ENCODE measurements at regions not wholly inside any gene's neighbourhood (a gene's known extent, or its start where the extent isn't known, plus 50 kb on each side); places are given as distances from the start of the nearest gene placed in this dataset.
"Not testable (repeated sequence)": the region's sequence is repeated elsewhere in the genome, so short reads cannot be mapped to it uniquely, and the experiment has no call there.

- no peak for DNase-seq (ENCODE audit: low read depth, low spot score)
- no peak overlapping the region for H3K27ac ChIP-seq
Observed at GRCh38 chr5:36388288-36388687, 86.6 kb upstream of the RANBP3L start.

GRCh38 chr5:36389245-36389644, 87.5 kb upstream of the RANBP3L start:
- H3K27ac ChIP-seq, result no peak overlapping the region
- no peak for DNase-seq (ENCODE audit: low read depth, low spot score)

- H3K27ac ChIP-seq, result no peak overlapping the region
- no peak for DNase-seq (ENCODE audit: low read depth, low spot score)
Observed at GRCh38 chr5:36390640-36391039, 88.9 kb upstream of the RANBP3L start.

- no peak for DNase-seq (ENCODE audit: low read depth, low spot score)
- H3K27ac ChIP-seq, result no peak overlapping the region
Observed at GRCh38 chr5:36392186-36392585, 90.5 kb upstream of the RANBP3L start.

GRCh38 chr5:36392818-36393217, 91.1 kb upstream of the RANBP3L start:
- DNase-seq (ENCODE audit: low read depth, low spot score), result no peak
- H3K27ac ChIP-seq, result no peak overlapping the region

DNA sequence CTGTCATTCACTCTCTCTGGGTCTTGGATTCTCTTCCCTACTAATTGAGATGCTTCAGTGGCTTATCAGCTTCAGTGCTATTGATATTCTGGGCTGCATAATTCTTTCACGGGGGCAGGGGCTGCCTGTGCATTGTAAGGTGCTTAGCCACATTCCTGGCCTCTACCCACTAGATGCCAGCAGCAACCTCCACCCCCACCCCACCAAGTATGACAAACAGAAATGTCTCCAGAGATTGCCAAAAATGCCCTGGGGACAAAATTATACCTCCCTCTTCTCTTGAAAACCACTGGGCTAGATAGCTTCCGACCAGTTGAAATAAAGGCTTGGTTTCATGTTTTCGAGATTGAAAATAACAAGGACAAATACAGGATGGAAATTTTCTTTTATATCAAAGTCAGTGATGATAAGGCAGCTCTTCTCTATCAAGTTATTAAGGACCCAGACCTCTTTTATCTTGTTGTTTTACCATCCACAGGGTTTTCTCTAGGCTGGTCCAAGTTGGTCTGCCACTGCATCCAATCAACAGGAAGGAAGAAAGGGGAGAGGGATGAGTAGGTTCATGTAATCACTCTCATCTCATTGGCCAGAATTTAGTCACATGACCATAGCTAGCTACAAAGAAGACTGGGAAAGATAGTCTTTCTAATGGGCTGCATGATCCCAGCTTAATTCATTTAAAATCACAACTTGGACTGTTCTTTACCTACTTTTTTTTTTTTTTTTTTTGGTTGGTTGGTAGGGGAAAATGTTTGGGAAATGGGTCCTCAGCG, 92.1 kb upstream of the RANBP3L start:
- DNase-seq (ENCODE audit: low read depth, low spot score), result no peak
- H3K27ac ChIP-seq, result no peak overlapping the region

DNA sequence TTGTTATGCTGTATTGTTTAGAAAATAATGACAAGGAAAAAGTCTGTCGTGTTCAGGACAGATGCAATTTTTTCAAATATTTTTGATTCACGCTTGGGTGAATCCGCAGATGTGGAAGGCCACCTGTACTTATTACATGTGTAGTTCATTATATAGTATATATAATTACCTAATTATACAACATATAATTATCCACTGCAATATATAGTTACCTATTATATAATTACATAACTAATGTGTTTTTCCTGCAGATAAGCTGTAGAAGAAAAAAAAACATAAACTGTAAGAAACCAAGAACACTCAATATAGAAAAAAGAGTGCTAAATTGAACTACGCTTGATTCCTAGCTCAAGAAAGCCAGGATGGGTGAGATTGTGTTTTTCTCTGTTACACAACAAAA, 93.6 kb upstream of the RANBP3L start:
- DNase-seq (ENCODE audit: low read depth, low spot score), result no peak
- no peak overlapping the region for H3K27ac ChIP-seq

DNA sequence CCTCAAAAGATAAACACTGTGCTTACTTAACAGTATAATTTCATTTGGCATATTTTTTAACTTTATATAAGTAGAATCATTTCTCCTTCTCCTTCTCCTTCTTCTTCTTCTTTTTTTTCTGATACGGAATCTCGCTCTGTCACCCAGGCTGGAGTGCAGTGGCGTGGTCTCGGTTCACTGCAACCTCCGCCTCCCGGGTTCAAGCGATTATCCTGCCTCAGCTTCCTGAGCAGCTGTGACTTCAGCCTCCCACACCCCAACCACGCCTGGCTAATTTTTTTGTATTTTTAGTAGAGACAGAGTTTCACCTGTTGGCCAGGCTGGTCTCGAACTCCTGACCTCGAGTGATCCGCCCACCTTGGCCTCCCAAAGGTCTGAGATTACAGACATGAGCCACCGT, 94.2 kb upstream of the RANBP3L start:
- H3K27ac ChIP-seq; DNase-seq (ENCODE audit: low read depth, low spot score): not testable (repeated sequence)

GRCh38 chr5:36396640-36397039, 94.9 kb upstream of the RANBP3L start:
- DNase-seq (ENCODE audit: low read depth, low spot score), result no peak
- no peak overlapping the region for H3K27ac ChIP-seq

- DNase-seq (ENCODE audit: low read depth, low spot score), result no peak
- no peak overlapping the region for H3K27ac ChIP-seq
Observed at GRCh38 chr5:36397901-36398536, 96.3 kb upstream of the RANBP3L start.

DNA sequence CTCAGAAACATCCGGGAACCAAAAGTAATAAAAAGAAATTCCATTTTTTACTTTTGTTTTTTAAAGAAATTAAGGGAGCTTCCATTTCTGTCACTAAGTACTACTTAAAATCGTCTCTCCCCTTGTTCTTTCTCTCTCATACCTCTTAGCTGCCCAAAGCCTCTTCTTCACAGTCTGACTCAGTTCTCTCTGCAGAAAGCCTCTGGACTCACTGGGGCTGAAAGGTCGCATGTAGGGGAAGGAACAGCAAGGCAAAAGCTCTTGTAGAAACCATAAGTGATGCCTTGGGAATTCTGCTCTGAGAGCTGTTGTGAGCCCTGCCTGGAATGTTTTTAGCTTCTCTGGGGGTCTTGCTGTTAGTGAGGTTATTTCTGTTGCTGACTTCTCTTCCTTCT, 100.8 kb upstream of the RANBP3L start:
- H3K27ac ChIP-seq, result no peak overlapping the region

GRCh38 chr5:36403632-36404311, 102.1 kb upstream of the RANBP3L start:
- no peak overlapping the region for H3K27ac ChIP-seq

More for the DNA sequence above, 100.8 kb upstream of the RANBP3L start:
- no peak for DNase-seq (ENCODE audit: low read depth, low spot score)

DNA sequence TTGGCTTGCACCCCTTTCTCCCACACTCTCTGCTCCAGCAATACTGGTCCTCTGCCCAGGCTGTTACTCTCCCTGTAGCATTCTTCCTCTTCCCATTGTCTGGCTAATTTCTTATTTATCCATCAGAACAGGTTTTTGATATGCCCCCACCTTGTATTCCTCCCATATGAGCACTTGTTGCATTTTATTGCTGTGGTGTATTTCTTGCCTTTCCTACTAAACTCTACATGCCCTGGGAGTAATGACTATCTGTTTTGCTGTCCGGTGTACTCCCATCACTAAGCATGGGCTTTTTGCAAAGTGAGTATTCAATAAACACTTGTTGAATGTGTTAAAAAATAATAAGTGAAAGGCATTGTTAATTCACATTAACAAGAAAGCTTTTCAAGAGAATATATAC, 104.3 kb upstream of the RANBP3L start:
- no peak overlapping the region for H3K27ac ChIP-seq
- no peak for DNase-seq (ENCODE audit: low read depth, low spot score)

More at GRCh38 chr5:36403632-36404311, 102.1 kb upstream of the RANBP3L start:
- no peak for DNase-seq (ENCODE audit: low read depth, low spot score)

GRCh38 chr5:36407396-36407795, 105.7 kb upstream of the RANBP3L start:
- DNase-seq (ENCODE audit: low read depth, low spot score), result no peak
- no peak overlapping the region for H3K27ac ChIP-seq

GRCh38 chr5:36409711-36410110, 108.0 kb upstream of the RANBP3L start:
- not testable (repeated sequence) for DNase-seq (ENCODE audit: low read depth, low spot score); H3K27ac ChIP-seq

- not testable (repeated sequence) for DNase-seq (ENCODE audit: low read depth, low spot score); H3K27ac ChIP-seq
Observed at GRCh38 chr5:36410672-36411071, 109.0 kb upstream of the RANBP3L start.

GRCh38 chr5:36414869-36415282, 113.2 kb upstream of the RANBP3L start:
- DNase-seq (ENCODE audit: low read depth, low spot score), result no peak
- no peak overlapping the region for H3K27ac ChIP-seq

DNA sequence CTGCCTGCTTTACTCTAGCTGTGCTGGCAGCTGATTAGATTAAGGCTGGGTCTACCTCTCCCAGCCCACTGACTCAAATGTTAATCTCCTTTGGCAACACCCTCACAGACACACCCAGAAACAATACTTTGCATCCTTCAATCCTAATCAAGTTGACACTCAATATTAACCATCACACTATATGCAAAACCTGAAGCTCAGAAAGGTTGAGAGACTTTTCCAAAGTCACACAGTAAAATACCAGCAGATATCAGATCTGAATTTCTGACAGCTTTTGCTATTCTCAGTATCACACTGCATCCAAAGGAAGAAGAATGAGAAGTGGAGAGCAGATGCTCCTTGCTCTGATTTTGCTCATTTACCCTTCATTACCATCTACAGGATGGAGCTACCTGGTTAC, 114.9 kb upstream of the RANBP3L start:
- H3K27ac ChIP-seq, result no peak overlapping the region
- DNase-seq (ENCODE audit: low read depth, low spot score), result no peak

DNA sequence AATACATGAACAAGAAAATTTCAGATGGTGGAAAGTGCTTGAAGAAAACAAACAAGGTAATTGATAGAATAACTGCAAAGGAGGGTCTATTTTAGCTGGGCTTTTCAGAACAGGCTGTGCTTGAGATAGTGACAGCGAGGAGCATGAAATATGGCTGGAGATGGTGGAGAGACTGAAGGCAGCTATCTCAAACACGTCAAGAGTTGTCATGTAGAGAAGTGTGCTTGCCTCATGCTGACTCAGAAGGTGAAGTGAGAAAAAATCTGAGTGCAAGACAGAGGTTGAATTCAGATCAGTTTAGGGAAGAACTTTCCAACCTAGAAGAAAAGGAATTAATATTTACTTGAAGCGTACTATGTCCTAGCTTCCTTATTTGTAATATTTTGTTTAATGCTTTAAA, 115.5 kb upstream of the RANBP3L start:
- no peak for DNase-seq (ENCODE audit: low read depth, low spot score)

DNA sequence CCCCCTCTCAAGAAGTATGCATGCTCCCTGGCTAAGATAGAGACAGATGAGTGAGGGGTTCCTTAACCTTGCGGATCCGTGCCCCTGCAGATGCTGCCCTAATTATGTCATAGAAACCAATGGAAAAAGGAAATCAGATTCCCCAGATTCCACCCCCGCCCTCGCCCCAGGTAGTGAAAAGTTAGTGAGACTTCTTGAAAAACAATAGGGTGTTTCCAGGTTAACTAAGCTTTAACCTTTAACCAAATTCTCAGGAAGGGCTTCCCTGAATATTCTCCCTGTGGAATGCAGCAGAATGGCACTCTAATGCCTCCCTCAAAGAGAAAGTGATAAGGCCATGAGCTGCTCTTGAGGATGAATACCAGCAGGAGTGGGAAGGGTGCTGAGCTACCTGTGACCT, 116.0 kb upstream of the RANBP3L start:
- peak overlapping the region; percentile 59 for H3K27ac ChIP-seq
- DNase-seq (ENCODE audit: low read depth, low spot score), result no peak

More for the DNA sequence above, 115.5 kb upstream of the RANBP3L start:
- H3K27ac ChIP-seq, result peak overlapping the region; percentile 59

Data from epithelial cell of prostate (primary cell).